Fibroblast of lung (primary cell): ENCODE measurements at regions not wholly inside any gene's neighbourhood (a gene's known extent, or its start where the extent isn't known, plus 50 kb on each side); places are given as distances from the start of the nearest gene placed in this dataset.

Source experiments
- EZH2 ChIP-seq: IDR thresholded peaks from 2 replicates; pipeline ENCODE4 v1.5.1; 2012; ENCODE audit warnings: low read length, control low read depth, mild to moderate bottlenecking; ENCODE audit errors: missing control alignments
- TF ChIP-seq, protein P1 (sequence below), 2 donors: IDR thresholded peaks in 1 of 2; conservative IDR thresholded peaks in 1 of 2; 1 replicate in 1 of 2; 2 replicates in 1 of 2; pipeline ENCODE4 v1.5.1; 2011 to 2012; ENCODE audit warnings: low read length in 2 of 2, control low read depth in 1 of 2, inconsistent platforms in 1 of 2, low read depth in 1 of 2, mild to moderate bottlenecking in 1 of 2

DNA sequence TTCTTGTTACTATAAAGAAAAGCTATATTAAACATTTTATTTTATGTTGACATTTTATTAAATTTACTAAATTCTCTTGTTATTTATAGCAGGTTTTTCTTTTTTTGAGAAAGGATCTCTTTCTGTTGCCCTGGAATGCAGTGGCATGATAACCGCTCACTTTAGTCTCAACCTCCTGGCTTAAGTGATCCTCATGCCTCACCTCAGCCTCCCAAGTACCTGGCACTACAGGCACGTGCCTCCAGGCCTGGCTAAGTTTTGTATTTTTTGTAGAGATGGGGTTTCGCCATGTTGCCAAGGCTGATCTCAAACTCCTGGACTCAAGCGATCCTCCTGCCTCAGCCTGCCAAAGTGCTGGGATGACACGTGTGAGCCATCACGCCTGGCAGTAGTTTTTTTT, 280.2 kb upstream of the C9orf72 start:
- TF ChIP-seq, protein P1, sequence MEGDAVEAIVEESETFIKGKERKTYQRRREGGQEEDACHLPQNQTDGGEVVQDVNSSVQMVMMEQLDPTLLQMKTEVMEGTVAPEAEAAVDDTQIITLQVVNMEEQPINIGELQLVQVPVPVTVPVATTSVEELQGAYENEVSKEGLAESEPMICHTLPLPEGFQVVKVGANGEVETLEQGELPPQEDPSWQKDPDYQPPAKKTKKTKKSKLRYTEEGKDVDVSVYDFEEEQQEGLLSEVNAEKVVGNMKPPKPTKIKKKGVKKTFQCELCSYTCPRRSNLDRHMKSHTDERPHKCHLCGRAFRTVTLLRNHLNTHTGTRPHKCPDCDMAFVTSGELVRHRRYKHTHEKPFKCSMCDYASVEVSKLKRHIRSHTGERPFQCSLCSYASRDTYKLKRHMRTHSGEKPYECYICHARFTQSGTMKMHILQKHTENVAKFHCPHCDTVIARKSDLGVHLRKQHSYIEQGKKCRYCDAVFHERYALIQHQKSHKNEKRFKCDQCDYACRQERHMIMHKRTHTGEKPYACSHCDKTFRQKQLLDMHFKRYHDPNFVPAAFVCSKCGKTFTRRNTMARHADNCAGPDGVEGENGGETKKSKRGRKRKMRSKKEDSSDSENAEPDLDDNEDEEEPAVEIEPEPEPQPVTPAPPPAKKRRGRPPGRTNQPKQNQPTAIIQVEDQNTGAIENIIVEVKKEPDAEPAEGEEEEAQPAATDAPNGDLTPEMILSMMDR (conservative IDR thresholded peaks at IDR 0.05 in 1 of 2, IDR thresholded peaks at IDR 0.05 in 1 of 2; ENCODE audit: low read depth in 1 of 2, low read length in 2 of 2), result no peak
- no peak for TF ChIP-seq EZH2
